B cell (primary cell): ENCODE measurements at regions not wholly inside any gene's neighbourhood (a gene's known extent, or its start where the extent isn't known, plus 50 kb on each side); places are given as distances from the start of the nearest gene placed in this dataset.

Source experiments
- CTCF ChIP-seq: fragments of 200-600 bp; IDR thresholded peaks from one replicate; pipeline ENCODE4 v1.8.0; 2022; ENCODE audit warnings: antibody characterized with exemption, mild to moderate bottlenecking
- EZH2 ChIP-seq: IDR thresholded peaks from 2 replicates; pipeline ENCODE4 v1.6.1; 2012; ENCODE audit warnings: borderline replicate concordance, low read depth, mild to moderate bottlenecking, moderate library complexity, low read length; ENCODE audit not compliant: insufficient read depth, poor library complexity, severe bottlenecking

- TF ChIP-seq CTCF: no peak
- TF ChIP-seq EZH2: no peak
These were observed 464.1 kb upstream of the CBLB start for GRCh38 chr3:106332884-106333283.
